K562 (cell line): ENCODE measurements at regions not wholly inside any gene's neighbourhood (a gene's known extent, or its start where the extent isn't known, plus 50 kb on each side); places are given as distances from the start of the nearest gene placed in this dataset.

Experiments
- CBX2 ChIP-seq: fragments of 200-600 bp; sonication (generic); IDR thresholded peaks from one replicate; pipeline ENCODE4 v1.6.1; 2012; ENCODE audit warnings: mild to moderate bottlenecking, low read length, inconsistent platforms; ENCODE audit not compliant: insufficient read depth, poor library complexity, severe bottlenecking
- CHD1 ChIP-seq: fragments of 200-600 bp; sonication (generic); IDR thresholded peaks from one replicate; pipeline ENCODE4 v1.6.1; 2012; ENCODE audit warnings: mild to moderate bottlenecking, moderate library complexity, low read length, inconsistent platforms
- CHD4 ChIP-seq: fragments of 200-600 bp; sonication (generic); IDR thresholded peaks from 3 replicates; pipeline ENCODE4 v1.6.1; 2012; ENCODE audit warnings: low read depth, mild to moderate bottlenecking, mixed read lengths, low read length, inconsistent platforms; ENCODE audit not compliant: insufficient read depth, insufficient replicate concordance, poor library complexity, severe bottlenecking
- PHF8 ChIP-seq: fragments of 200-600 bp; sonication (generic); IDR thresholded peaks from 2 replicates; pipeline ENCODE4 v1.6.1; 2012; ENCODE audit warnings: mixed run types, mild to moderate bottlenecking, inconsistent platforms, low read length, moderate library complexity, borderline replicate concordance
- SAP30 ChIP-seq: fragments of 200-600 bp; sonication (generic); IDR thresholded peaks from 2 replicates; pipeline ENCODE4 v1.6.1; 2012; ENCODE audit warnings: borderline replicate concordance, low read depth, mild to moderate bottlenecking, moderate library complexity, low read length, control low read depth, inconsistent platforms; ENCODE audit not compliant: insufficient read depth, poor library complexity, severe bottlenecking
- SP1 ChIP-seq: sonication (generic); formaldehyde crosslinking; IDR thresholded peaks from 2 replicates; pipeline ENCODE4 v1.8.1; 2022; ENCODE audit warnings: mild to moderate bottlenecking, missing genetic modification reagents
- ZBTB12 ChIP-seq: fragments of 250-450 bp; sonication (Bioruptor Pico); IDR thresholded peaks from 2 replicates; pipeline ENCODE4 v1.4.0; 2020
- ZC3H11A ChIP-seq: IDR thresholded peaks from 2 replicates; pipeline ENCODE4 v1.6.1; 2012; ENCODE audit warnings: low read depth, low read length, improper control_type of control experiment
- ZNF224 ChIP-seq: sonication (generic); formaldehyde crosslinking; IDR thresholded peaks from 2 replicates; pipeline ENCODE4 v1.8.0; 2022; ENCODE audit warnings: mild to moderate bottlenecking, missing genetic modification reagents
- TF ChIP-seq, protein P1 (sequence below), 3 experiments: fragments of 200-800 bp in 1 of 3; fragments of 250-450 bp in 1 of 3; fragments of 450-650 bp in 1 of 3; sonication (Bioruptor Pico) in 1 of 3; sonication (Bioruptor generic) in 1 of 3; formaldehyde crosslinking in 1 of 3; IDR thresholded peaks; 2 replicates each; pipeline versions ENCODE4 v1.6.1 to v1.8.0; 2016 to 2022; ENCODE audit warnings: mild to moderate bottlenecking in 2 of 3, missing genetic modification characterization in 2 of 3, missing compliant biosample characterization in 1 of 3, moderate library complexity in 1 of 3
- TF ChIP-seq, protein P2 (sequence below): fragments of 150-350 bp; IDR thresholded peaks from 2 replicates; pipeline ENCODE4 v1.6.1; 2014; ENCODE audit warnings: low read depth, mild to moderate bottlenecking, low read length, borderline replicate concordance
- TF ChIP-seq, protein P3 (sequence below): sonication (generic); formaldehyde crosslinking; IDR thresholded peaks from 2 replicates; pipeline ENCODE4 v1.9.0; 2022; ENCODE audit warnings: mild to moderate bottlenecking, missing genetic modification reagents
- TF ChIP-seq, protein P4 (sequence below): fragments of 250-450 bp; sonication (Bioruptor Pico); IDR thresholded peaks from 2 replicates; pipeline ENCODE4 v1.8.0; 2021; ENCODE audit warnings: moderate library complexity, mild to moderate bottlenecking, inconsistent platforms

DNA sequence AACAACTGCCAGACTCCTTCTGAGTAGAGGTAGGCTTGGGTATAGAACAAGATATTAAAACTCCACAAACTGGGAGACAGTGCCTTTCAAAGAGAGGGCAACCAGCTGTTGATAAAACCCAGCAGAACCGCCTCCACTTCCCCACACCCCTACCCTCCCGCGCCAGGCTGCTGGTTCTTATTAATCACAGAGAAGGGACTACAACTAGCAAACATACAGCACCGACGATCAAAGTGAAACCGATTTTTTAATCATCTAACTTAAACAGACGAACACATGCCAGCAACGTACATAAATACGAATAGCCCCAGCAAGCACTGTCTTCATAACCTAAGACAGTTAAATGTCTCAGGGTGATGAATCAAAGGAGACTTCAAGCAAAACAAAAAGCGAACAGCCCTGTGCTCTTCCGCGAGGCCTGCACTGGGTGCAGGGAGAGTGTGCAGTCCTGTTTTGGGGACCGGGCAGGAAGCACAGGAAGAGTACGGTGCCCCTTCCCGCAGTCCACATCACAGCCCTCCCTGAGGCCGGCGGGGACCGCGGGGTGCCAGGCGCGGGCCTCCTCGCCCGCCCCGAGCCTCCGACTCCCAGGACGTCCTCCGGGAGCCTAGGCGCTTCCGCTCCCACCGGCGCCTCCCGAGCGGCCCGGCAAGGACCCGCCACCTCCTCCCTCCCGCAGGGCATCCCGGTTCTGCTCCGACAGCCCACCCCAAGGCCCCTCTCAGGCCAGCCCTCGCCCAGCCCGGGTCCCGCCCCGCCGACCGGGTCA, 75.1 kb upstream of the VGLL4 start (continued):
- TF ChIP-seq, protein P1, sequence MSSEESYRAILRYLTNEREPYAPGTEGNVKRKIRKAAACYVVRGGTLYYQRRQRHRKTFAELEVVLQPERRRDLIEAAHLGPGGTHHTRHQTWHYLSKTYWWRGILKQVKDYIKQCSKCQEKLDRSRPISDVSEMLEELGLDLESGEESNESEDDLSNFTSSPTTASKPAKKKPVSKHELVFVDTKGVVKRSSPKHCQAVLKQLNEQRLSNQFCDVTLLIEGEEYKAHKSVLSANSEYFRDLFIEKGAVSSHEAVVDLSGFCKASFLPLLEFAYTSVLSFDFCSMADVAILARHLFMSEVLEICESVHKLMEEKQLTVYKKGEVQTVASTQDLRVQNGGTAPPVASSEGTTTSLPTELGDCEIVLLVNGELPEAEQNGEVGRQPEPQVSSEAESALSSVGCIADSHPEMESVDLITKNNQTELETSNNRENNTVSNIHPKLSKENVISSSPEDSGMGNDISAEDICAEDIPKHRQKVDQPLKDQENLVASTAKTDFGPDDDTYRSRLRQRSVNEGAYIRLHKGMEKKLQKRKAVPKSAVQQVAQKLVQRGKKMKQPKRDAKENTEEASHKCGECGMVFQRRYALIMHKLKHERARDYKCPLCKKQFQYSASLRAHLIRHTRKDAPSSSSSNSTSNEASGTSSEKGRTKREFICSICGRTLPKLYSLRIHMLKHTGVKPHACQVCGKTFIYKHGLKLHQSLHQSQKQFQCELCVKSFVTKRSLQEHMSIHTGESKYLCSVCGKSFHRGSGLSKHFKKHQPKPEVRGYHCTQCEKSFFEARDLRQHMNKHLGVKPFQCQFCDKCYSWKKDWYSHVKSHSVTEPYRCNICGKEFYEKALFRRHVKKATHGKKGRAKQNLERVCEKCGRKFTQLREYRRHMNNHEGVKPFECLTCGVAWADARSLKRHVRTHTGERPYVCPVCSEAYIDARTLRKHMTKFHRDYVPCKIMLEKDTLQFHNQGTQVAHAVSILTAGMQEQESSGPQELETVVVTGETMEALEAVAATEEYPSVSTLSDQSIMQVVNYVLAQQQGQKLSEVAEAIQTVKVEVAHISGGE (CRISPR knock-in tag; IDR thresholded peaks at IDR 0.05): peak in 1 of 3 experiments; percentile 21; a peak in 1 of 6 replicates
- TF ChIP-seq CHD1 (no peak), SP1 (CRISPR knock-in tag) (no peak), ZNF224 (CRISPR knock-in tag) (no peak), CHD4 (no peak), SAP30 (peak; percentile 22), CBX2 (peak; percentile 81), ZC3H11A (no peak), PHF8 (peak; percentile 17; the same call in 1 of the 2 replicates), ZBTB12 (CRISPR knock-in tag) (no peak)
- TF ChIP-seq, protein P2, sequence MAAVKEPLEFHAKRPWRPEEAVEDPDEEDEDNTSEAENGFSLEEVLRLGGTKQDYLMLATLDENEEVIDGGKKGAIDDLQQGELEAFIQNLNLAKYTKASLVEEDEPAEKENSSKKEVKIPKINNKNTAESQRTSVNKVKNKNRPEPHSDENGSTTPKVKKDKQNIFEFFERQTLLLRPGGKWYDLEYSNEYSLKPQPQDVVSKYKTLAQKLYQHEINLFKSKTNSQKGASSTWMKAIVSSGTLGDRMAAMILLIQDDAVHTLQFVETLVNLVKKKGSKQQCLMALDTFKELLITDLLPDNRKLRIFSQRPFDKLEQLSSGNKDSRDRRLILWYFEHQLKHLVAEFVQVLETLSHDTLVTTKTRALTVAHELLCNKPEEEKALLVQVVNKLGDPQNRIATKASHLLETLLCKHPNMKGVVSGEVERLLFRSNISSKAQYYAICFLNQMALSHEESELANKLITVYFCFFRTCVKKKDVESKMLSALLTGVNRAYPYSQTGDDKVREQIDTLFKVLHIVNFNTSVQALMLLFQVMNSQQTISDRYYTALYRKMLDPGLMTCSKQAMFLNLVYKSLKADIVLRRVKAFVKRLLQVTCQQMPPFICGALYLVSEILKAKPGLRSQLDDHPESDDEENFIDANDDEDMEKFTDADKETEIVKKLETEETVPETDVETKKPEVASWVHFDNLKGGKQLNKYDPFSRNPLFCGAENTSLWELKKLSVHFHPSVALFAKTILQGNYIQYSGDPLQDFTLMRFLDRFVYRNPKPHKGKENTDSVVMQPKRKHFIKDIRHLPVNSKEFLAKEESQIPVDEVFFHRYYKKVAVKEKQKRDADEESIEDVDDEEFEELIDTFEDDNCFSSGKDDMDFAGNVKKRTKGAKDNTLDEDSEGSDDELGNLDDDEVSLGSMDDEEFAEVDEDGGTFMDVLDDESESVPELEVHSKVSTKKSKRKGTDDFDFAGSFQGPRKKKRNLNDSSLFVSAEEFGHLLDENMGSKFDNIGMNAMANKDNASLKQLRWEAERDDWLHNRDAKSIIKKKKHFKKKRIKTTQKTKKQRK: no peak
- TF ChIP-seq, protein P3, sequence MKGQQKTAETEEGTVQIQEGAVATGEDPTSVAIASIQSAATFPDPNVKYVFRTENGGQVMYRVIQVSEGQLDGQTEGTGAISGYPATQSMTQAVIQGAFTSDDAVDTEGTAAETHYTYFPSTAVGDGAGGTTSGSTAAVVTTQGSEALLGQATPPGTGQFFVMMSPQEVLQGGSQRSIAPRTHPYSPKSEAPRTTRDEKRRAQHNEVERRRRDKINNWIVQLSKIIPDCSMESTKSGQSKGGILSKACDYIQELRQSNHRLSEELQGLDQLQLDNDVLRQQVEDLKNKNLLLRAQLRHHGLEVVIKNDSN (CRISPR knock-in tag): no peak
- TF ChIP-seq, protein P4, sequence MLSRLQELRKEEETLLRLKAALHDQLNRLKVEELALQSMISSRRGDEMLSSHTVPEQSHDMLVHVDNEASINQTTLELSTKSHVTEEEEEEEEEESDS (CRISPR knock-in tag): no peak
